Choroid plexus epithelial cell (primary cell): ENCODE measurements at regions not wholly inside any gene's neighbourhood (a gene's known extent, or its start where the extent isn't known, plus 50 kb on each side); places are given as distances from the start of the nearest gene placed in this dataset.

ENCODE experiments used
- DNase-seq: peaks from one replicate; pipeline ENCODE4 v3.0.0-alpha.2; 2010; ENCODE audit warnings: low read depth
- H3K4me3 ChIP-seq: 2 replicates; pipeline ENCODE4 v1.5.1; 2011; ENCODE audit warnings: low read depth, mild to moderate bottlenecking, control low read depth, low read length, moderate library complexity
- TF ChIP-seq, protein P1 (sequence below): conservative IDR thresholded peaks from 2 replicates; pipeline ENCODE4 v1.5.1; 2011; ENCODE audit warnings: low read depth, mild to moderate bottlenecking, control low read depth, inconsistent platforms, low read length, moderate library complexity

DNA sequence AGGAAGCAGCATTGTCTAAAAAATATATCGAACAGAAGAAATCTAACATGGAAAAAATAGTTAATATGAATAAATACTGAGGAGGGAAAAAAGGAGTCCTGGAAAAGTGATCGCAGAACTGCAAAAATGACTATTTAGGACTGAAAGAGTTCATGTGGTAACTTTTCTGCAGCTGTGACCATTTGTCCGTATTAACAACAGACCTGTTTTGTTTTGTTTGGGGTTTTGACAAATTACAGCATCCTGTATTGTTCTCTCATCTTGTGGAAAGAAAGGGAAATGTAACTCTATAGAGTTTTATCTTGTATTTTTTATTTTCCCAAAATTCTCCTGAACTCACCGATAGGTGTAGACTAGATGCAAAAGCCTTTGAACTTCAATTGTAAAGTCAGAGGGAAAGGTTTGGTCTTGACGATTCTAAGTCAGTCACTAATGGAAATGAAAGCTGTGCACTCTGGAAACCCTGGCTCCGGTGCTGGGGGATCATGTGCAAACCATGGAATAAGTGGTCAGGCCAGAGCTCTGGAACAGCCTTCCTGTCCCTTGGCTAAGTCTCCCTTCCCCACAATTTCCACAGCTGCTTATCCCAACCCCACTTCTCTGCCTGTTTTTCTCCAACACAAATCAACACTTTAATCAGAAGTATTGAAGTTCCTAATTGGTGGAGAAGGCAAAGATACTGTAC is 51.2 kb upstream of the MARCKS start:
- TF ChIP-seq, protein P1, sequence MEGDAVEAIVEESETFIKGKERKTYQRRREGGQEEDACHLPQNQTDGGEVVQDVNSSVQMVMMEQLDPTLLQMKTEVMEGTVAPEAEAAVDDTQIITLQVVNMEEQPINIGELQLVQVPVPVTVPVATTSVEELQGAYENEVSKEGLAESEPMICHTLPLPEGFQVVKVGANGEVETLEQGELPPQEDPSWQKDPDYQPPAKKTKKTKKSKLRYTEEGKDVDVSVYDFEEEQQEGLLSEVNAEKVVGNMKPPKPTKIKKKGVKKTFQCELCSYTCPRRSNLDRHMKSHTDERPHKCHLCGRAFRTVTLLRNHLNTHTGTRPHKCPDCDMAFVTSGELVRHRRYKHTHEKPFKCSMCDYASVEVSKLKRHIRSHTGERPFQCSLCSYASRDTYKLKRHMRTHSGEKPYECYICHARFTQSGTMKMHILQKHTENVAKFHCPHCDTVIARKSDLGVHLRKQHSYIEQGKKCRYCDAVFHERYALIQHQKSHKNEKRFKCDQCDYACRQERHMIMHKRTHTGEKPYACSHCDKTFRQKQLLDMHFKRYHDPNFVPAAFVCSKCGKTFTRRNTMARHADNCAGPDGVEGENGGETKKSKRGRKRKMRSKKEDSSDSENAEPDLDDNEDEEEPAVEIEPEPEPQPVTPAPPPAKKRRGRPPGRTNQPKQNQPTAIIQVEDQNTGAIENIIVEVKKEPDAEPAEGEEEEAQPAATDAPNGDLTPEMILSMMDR, result no peak
- DNase-seq, result no peak
- H3K4me3 ChIP-seq, result no peak overlapping the region
